ENCODE measurements at regions not wholly inside any gene's neighbourhood (a gene's known extent, or its start where the extent isn't known, plus 50 kb on each side); places are given as distances from the start of the nearest gene placed in this dataset.
"Not testable (repeated sequence)": the region's sequence is repeated elsewhere in the genome, so short reads cannot be mapped to it uniquely, and the experiment has no call there.

- no peak for DNase-seq
Observed at GRCh38 chr13:72657379-72657778, 70.0 kb downstream of the MZT1 start.

GRCh38 chr13:72656357-72656756, 71.1 kb downstream of the MZT1 start:
- DNase-seq = no peak

GRCh38 chr13:72653506-72653905, 73.9 kb downstream of the MZT1 start:
- DNase-seq = no peak

GRCh38 chr13:72652681-72653080, 74.7 kb downstream of the MZT1 start:
- no peak for DNase-seq

GRCh38 chr13:72651144-72651543, 76.3 kb downstream of the MZT1 start:
- DNase-seq = no peak

GRCh38 chr13:72650051-72650700, 77.3 kb downstream of the MZT1 start:
- DNase-seq = no peak

GRCh38 chr13:72648513-72649065, 78.8 kb downstream of the MZT1 start:
- DNase-seq = no peak

- DNase-seq = no peak
Observed at GRCh38 chr13:72647422-72647821, 80.0 kb downstream of the MZT1 start.

- DNase-seq = no peak
Observed at GRCh38 chr13:72645521-72645920, 81.9 kb downstream of the MZT1 start.

GRCh38 chr13:72643311-72643989, 84.0 kb downstream of the MZT1 start:
- peak in 1 of 2 donors; percentile 11 for DNase-seq

- DNase-seq = no peak
Observed at GRCh38 chr13:72639377-72639776, 88.1 kb downstream of the MZT1 start.

- DNase-seq = no peak
Observed at GRCh38 chr13:72638059-72638815, 89.2 kb downstream of the MZT1 start.

- DNase-seq = no peak
Observed at GRCh38 chr13:72637561-72637960, 89.9 kb downstream of the MZT1 start.

GRCh38 chr13:72634859-72635258, 92.6 kb downstream of the MZT1 start:
- DNase-seq = no peak

GRCh38 chr13:72622546-72622945, 104.9 kb downstream of the MZT1 start:
- no peak for DNase-seq

- no peak for DNase-seq
Observed at GRCh38 chr13:72620874-72621273, 106.6 kb downstream of the MZT1 start.

GRCh38 chr13:72617951-72618350, 109.5 kb downstream of the MZT1 start:
- DNase-seq = no peak

- no peak for DNase-seq
Observed at GRCh38 chr13:72617186-72617585, 110.2 kb downstream of the MZT1 start.

- DNase-seq = not testable (repeated sequence)
Observed at GRCh38 chr13:72610251-72610891, 117.1 kb downstream of the MZT1 start.

GRCh38 chr13:72599178-72599743, 128.2 kb downstream of the MZT1 start:
- no peak for DNase-seq

- DNase-seq = no peak
Observed at GRCh38 chr13:72590091-72590740, 137.2 kb downstream of the MZT1 start.

GRCh38 chr13:72586518-72586917, 140.9 kb downstream of the MZT1 start:
- DNase-seq = no peak
